NCI-H748 treated with DMSO at 0.1 percent for 48 hours (cell line): ENCODE measurements at regions not wholly inside any gene's neighbourhood (a gene's known extent, or its start where the extent isn't known, plus 50 kb on each side); places are given as distances from the start of the nearest gene placed in this dataset.

Source experiments
- DNase-seq: peaks from one replicate; lab custom pipeline; 2025; lab: John Stamatoyannopoulos, UW

DNA sequence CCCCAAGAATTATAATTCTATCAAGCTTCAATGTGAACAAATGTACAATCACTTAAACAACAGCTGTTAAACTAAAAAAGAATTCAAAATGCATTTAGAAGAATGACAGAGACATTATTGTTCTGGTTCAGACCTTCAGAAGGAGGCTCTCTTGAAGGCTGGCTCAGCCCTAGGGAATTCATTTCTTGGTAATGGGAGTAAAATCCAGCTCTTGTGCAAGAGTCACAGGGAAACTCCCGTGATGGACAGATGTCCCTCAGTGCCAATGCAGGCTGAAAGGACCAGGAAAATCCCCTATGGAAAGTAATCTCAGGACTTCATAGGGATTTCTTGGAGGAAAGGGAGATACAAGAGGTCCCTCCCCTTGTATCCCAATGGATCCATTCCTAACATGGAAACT lies 149.9 kb upstream of the STT3B start:
- no peak for DNase-seq

DNA sequence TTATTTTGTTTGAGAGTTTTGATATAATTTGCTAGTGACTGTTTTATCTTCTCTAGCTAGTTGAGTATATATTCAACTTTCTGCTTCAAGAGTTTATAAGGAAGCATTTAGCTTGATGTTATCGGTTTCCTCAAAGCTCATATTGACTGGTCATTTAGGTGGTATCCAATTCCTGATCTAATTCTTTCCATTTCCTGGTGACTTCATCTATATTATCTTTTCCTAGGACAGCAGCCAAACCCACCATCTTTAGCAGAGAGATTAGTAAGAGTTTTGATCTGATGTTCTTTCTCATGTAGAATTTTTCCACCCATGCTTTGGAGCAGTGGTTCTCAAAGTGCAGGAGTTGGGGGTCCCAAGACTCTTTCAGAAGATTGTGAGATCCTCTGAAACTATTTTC lies 148.6 kb upstream of the STT3B start:
- DNase-seq = no peak

DNA sequence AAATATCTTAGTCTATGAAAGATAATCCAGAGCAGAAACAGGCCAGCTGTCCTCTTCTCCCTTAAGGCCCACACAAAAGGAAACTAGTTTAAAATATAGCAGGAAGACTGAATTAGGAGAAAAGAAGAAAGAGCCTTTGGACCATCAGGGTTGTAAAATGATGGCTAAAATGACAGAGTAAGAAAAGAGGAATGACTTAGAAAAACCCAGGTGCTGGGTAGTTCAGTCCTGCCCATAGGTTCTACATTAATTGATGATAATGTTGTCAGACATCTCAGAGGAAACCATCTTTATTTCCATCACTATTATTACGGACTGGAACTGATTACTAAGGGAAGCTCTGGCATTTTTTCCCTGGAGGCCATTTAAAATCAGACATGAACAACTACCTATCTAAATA lies 142.8 kb upstream of the STT3B start:
- DNase-seq = no peak

DNA sequence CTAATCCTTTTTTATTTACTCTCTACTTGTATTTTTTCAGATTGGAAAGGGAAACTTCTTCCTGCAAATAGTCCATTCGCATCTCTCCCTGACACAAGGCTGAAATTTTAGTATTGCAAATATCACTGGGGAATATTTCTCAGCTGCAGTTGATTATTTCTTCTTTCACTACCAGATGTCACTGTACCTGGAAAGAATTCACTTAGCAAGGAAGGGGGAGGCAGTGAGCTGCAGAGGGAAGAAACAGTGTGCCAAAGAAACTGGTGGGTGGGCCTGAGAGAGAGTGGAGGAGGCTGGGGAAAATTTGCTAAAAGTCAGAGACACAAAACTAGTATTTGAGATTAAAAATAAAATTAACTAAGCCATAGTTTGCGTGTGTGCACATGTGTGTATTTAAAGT lies 142.3 kb upstream of the STT3B start:
- no peak for DNase-seq

DNA sequence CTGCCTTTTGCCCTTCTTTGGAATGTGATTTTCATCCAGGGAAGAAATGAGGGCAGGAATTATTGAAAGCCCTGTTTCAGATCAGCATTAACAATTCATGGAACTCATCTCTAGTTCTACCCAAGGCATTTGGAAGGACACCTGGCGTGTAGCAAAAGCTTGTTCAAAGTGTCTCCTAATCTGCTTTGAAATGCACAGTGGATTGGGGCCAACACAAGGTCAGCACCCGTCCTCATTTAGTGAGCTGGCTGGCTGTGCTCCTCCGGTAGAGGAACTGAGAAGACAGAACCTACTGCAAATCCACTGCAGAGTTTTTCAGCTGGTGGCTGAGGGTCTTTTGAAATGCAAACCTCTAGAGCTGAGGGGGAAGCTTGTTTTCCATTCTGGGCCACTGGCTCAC lies 141.6 kb upstream of the STT3B start:
- no peak for DNase-seq

DNA sequence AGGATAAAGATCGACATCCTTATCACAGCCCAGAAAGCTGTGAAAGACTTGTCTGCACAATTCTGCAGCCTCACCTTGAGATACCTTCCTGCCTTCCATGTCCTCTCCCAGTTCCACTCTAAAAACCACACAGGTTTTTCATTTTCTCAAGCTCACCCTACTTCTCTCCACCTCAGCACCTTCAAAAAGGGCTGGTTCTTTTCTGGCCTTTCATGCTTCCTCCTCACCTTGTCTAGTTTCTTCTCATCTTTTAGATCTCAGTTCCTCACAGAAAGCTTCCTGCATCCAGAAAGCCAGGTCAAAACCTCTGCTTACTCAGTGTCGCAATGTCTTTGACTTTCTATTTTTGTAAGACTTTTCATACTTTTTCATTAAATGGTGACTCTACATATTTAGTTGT lies 140.2 kb upstream of the STT3B start:
- DNase-seq = no peak

DNA sequence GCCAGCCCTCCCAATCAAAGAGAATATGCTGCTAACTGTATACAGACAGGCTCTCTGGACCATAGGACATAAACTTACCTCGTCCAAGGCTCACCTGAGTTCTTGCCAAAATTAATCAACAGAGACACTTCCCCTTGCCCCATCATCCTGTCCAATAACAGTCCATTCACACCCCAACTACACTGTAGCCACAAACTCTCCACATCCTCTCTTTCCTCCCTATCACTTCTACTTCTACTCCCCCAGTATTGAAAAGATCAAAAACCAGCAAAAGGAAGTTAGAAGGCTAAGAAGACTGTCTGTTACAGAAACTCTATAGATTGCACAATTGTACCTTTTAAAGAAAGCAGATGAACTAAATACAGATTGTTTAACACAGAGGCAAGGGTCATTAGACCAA lies 133.5 kb upstream of the STT3B start:
- DNase-seq = no peak

DNA sequence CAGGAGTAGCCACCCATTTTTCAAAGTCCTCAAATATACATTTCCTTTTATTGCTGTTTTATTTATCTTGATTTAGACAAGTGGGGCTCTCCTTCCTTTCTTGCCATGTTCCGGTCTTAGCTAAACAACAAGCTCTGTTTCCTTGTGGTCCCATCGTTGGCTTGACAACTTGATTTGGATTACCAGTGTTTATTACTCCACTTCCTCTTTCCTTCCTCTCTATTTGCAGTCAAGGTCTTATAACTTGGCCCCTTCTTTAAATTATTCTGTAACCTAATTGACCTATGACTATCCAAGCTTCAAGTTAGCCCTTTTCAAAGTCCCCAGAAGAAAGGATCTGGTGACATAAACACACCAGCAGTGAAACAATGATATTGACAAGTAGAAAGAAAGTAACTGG lies 130.6 kb upstream of the STT3B start:
- no peak for DNase-seq

DNA sequence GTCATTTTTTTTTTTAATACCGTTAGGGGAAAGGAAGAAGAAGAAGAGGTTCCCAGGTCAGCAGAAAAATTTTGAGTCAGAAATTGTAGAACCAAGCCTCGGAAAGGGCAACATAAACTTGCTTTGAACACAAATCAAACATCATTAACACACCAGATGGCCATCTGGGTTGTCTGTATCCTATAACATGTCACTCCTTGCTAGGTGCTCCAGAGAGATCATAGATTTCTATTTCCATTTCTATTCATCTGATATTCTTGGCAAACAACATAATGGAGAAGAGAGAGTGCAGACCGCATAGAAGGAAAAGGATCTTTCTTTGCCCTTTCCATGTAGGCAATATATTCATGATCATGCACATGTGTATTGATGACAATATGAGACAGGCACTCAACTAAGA lies 129.5 kb upstream of the STT3B start:
- DNase-seq = no peak

DNA sequence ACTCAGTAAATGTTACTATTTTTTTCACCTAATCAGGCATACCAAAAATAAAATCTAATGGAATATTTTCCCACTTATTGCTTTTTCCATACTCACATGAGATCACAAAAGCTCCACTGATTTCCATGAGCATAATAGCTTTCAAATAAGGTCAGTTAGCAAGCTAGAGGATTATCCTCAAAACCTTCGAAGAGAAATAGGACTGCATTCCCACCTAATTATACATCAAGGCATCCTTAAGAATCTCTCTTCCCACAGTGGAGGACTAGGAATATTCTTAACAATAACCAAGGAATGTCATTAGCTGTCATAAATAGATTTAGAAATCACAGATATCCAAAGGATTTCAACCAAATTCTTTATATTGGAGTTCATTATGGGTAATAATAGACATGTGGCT lies 127.9 kb upstream of the STT3B start:
- no peak for DNase-seq

DNA sequence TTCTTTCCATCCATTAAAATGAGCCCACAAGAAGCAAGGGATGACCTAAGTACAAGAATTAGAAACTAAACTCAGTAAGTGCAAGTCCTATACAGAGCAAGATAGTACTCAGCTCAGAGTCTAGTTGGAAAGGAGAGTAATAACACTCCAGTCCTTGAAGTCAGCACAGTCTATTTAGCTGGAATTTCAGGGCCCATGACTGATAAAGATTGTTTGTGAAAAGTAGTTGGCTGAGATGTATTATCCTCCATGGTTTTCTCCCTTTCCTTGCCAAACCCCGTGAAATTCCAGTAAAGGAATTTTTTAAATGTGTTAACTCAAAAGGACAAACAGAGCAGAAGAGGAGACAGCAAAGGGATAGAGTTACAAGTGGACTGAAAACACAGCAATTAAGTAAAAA lies 127.2 kb upstream of the STT3B start:
- no peak for DNase-seq

DNA sequence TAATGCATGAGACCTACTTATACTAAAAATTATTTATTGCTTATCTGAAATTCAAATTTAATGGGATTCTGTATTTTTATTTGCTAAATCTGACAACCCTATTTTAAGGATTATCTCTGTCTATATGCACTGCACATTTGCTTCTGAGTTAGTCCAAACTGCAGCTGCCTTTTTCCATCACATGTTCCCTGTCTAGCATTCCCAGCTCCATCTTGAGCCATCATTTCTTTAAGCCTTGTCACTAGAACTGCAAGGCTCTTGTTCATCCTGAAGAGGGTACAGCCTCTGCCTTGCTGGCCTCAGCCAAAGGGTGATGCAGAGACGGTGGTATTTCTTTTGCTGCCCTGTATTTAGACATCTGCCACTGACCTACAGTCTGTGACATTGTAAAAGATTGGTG lies 125.8 kb upstream of the STT3B start:
- DNase-seq = no peak

DNA sequence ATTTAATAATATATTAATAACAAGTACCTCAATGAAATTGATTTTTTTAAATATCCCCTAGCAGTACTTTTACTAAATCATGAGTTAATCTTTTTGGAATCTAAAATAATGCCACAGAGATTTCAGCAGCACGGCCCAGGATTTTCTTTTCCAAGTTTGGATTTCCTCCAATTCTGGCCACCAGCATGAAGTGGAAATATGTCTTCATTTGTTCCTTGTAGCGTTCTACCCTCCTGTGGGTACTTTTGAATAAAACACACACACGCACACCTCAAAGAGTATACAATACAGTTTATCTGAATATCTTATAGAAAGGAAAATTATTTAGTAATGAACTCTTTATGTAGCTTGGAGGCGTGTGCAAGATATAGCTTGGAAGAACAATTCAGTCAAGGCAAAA lies 125.1 kb upstream of the STT3B start:
- no peak for DNase-seq

DNA sequence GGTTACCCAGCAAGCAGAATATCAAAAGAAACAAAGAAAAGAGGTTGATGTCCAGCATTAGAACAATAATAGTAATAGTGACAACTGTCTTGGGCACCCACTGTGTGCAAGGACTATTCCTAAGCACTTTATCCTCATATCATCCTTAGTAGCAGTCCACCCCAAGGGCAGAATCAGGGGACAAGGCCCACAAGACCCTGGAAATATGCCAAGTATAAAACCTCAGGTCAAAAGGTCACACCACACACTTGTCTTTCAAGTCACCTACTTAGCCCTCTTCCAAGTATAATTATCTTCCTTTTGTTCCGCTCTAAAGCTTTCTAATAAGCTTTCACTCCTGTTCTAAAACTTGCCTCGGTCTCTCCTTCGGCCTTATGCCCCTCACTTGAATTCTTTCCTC lies 124.0 kb upstream of the STT3B start:
- DNase-seq = no peak

DNA sequence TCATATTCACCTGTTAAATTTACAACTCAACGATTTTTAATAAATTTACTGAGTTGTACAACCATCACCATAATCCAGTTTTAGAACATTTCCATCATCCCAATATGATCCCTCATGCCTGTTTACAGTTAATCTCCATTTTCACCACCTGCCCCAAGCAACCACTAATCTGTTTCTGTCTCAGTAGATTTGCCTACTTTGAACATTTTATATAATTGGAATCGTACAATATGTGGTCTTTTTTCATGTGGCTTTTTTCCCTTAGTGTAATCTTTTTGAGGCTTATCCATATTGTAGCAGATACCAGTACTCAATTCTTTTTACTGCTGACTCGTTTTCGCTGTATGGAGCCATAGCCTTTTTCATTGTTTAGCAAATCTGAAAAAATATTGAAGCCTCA lies 123.3 kb upstream of the STT3B start:
- no peak for DNase-seq

DNA sequence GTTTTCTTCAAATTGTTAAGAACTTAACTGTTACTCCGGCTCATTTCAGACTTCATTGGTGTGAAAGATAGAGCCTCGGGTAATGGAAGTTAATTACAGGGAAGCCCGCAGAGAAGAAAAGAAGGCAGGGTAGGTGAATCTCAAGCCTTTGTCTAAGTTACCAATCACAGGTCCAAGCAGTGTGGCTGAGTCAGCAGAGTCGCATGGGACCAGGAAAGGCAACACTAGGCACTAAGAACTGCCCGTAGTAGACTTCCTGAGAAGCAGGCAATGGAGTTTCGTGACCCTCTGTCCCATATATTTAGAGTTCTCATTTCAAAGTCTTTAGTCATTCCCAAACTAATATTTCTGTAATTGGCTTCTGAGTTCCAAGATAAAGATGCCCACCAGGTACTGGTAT lies 122.9 kb upstream of the STT3B start:
- no peak for DNase-seq

DNA sequence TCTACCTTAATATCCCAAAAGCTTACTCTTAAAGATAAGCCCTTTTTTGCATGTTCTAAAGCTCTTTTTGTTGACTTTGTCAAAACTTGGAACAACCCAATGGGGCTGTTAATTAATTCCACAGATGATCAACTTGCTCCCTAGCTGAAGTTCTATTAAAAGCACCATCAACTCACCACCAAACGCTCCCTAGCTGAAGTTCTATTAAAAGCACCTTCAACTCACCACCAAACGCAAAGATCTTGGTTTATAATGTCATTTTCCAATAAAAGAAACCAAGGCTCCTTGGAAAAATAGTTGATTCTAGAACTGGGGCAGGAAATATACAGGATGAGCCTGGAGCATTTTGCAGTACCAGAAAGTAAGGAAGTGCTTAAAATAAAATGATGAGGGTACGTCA lies 122.3 kb upstream of the STT3B start:
- DNase-seq = no peak

DNA sequence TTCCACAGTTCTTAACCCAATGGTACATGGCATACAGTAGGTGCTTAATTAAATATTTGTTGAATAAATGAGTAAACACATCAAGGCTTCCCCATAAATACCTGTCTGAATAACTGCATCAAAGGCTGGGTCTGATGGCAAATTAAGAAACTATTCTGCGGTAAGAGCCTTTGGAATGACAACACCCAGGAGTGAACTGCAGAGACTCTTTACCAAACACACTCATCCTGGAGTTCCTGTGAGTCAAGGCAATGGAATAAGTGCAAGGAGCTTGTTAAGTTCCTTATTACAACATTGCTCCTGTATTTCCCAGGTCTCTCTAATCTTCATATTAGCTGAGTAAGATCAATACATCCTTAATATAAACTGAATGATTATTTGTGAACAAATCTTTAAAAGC lies 119.9 kb upstream of the STT3B start:
- no peak for DNase-seq

DNA sequence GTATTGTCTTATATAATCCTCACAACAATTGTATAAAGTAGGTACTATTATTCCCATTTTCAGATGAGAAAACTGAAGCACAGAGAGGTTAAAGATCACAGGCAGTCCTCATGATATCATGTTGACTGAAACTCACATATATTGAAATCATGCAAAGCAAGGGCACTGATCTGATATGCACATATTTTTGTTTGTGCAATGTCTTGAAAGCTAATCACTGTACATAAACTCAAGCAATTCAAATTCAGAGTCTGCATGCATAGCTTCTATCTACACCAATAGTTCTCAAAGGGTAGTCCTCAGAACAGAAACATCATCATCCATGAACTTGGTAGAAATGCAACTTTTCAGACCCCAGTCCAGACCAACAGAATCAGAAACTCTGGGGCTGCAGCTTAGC lies 119.2 kb upstream of the STT3B start:
- DNase-seq = no peak

DNA sequence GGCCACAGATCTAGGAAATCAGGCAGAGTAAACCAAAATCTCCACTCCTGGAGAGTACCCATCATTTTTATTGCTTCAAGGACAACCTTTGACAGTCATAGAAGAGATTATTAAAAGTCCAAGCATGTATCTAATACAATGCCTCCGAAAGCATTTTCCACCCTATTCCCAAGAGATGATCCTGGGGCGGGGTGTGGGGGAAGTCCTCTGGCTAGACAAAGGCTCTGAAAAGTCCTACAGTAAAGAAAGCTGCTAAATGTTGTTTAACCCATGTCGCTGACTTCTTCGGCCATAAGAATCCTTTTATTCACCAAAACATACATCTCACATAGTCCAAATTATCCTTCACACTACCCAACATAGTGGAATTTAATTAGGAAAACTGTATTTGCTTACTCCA lies 115.7 kb upstream of the STT3B start:
- DNase-seq = no peak

DNA sequence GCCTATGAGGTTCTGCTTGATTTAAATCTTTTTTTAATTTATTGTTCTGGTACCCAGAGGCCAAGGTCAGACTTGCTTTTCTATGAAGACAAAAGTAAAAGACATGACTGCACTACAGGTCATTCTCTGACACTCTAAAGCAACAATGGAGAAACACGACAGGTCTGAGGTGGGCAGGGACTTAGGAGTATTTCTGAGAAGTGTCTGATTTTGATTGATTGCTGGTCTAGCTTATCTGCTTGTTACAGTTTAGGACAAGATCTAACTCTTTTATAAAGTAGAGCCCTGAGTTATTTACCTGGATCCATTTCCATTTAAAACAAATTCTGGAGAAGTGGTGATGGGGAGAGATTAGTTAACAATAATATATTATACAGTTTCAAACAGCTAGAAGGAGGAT lies 115.2 kb upstream of the STT3B start:
- no peak for DNase-seq

DNA sequence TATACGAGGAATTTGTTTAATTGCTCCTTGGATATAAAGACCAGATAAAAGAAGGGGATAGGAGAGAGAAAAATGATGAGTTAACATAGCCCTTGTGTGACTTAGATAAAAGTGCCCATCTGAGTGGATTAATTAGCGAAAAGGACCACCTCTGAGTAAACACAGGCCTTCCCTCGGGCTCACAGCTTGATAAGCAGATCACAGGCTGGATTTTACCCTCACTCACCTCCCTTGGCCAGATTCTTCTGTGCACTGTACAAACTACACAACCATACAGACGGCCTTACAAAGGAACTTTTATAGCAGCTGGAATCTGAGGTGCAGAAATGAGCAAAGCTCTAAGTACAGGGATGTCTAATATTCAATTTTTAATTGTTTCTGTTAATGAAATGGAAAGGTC lies 112.4 kb upstream of the STT3B start:
- DNase-seq = no peak

DNA sequence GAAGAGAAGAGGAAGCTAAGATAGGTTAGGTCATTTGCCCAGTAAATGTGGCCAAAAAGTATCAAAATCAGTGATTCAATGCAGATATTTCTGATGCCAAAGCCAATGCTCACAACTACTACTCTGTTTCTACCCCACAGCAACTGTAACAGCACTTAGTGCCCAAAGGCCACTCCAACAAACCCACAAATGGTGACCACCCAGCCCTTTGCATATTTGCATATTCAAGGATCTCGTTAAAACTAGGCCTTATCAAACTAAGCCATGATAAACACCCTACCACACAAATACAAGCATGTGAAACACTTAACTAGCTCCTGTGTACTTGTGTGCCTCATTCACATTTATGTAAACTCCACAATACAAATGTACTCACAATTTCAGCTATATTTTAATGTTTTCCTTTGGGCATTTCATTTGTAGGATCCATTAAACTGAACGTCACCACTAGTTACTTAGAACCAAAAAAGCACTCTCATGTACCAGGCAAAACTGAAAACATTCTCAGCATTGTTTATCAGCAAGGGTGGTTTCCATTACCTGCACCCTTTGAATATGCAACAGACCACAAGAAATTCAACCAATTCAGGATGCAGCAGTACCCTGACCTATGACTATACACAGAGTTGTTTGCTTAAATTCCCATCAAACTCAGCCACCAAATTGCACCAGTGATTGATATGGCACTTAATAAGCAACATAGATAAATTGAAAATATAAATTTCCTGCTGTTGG lies 111.2 kb upstream of the STT3B start:
- no peak for DNase-seq

DNA sequence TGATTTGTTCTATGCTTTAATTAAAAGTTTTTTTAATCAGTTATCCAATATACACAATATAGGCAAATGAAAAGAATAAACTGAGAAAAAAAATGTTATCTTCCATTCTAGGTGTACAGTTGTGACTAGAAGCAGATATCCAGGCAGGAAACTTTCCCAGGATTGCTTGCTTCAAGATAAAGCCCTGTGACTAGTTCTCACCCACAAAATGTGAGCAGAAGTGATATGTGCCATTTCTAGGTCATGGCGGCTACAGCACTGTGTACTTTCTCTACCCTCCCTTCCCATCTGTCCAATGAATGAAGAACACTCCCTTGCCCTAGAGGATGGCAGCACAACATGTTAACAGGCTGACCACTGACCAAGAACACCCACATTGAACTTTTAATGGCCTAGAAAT lies 110.5 kb upstream of the STT3B start:
- DNase-seq = no peak

DNA sequence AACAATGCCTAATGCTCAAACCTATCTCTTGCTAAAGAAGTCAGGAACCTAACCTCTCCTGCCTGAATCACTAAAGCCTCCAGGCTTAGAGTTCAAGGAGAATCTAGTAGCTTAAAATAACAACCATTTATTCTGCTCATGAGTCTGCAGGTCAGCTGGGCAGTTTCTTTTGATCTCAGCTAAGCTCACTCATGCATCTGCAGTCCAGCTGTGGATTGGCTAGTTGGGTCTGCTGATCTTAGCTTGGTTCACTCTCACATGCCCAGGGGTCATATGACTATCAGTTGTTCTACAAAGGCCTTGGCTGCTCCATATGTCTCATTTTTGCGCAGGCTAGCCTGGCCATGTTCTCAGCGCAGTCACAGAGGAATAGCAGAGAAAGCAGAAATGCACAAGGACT lies 109.2 kb upstream of the STT3B start:
- DNase-seq = no peak
